Coronary artery (tissue), 2 donors: ENCODE measurements at regions not wholly inside any gene's neighbourhood (a gene's known extent, or its start where the extent isn't known, plus 50 kb on each side); places are given as distances from the start of the nearest gene placed in this dataset.

ENCODE experiments used
- DNase-seq: peaks from one replicate; pipeline ENCODE4 v3.0.0-alpha.2; 2017; ENCODE audit warnings: low spot score
- H3K27ac ChIP-seq, 2 donors: fragments of 200-600 bp; sonication (generic); one replicate each; pipeline ENCODE4 v1.5.1; 2016 to 2019
- H3K4me3 ChIP-seq: fragments of 200-600 bp; sonication (generic); 2 replicates; pipeline ENCODE4 v1.5.1; 2016; ENCODE audit warnings: mild to moderate bottlenecking, moderate library complexity
- TF ChIP-seq, protein P1 (sequence below): fragments of 200-600 bp; sonication (generic); IDR thresholded peaks from one replicate; pipeline ENCODE4 v1.5.1; 2019; ENCODE audit warnings: antibody characterized with exemption

DNA sequence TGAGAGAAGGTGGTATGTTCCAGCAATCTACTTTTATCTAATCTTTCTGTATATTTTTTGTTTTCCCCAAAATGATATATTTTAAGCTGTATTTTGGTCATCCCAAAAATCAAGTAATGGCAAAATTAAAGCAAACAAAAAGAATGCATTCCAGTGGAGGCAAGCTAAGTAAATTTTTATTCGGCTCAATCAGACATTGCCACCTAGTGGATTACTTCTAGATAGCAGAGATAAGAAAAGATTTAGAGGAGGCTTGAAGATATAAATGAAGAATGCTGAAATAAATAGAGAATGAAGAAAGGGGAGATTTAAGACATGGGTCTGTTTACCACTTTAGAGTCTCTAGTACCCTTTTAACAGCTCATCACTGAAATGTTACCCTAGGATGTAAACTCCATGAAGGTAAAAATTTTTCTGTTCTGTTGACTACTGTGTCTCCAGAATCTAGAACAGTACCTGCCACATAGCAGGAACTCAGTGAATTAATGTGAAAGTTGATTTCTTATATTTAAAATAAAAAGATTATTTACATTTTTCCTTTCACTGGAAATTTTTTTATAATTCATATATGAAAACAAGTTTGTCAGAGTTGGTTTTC is 110.9 kb upstream of the ANK2 start:
- DNase-seq: no peak
- H3K4me3 ChIP-seq: no peak overlapping the region
- H3K27ac ChIP-seq: no peak overlapping the region
- TF ChIP-seq, protein P1, sequence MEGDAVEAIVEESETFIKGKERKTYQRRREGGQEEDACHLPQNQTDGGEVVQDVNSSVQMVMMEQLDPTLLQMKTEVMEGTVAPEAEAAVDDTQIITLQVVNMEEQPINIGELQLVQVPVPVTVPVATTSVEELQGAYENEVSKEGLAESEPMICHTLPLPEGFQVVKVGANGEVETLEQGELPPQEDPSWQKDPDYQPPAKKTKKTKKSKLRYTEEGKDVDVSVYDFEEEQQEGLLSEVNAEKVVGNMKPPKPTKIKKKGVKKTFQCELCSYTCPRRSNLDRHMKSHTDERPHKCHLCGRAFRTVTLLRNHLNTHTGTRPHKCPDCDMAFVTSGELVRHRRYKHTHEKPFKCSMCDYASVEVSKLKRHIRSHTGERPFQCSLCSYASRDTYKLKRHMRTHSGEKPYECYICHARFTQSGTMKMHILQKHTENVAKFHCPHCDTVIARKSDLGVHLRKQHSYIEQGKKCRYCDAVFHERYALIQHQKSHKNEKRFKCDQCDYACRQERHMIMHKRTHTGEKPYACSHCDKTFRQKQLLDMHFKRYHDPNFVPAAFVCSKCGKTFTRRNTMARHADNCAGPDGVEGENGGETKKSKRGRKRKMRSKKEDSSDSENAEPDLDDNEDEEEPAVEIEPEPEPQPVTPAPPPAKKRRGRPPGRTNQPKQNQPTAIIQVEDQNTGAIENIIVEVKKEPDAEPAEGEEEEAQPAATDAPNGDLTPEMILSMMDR: peak; percentile 72

GRCh38 chr4:112939901-112940300 is 109.6 kb upstream of the ANK2 start:
- H3K4me3 ChIP-seq: no peak overlapping the region
- TF ChIP-seq, protein P1: no peak
- no peak for DNase-seq
- no peak overlapping the region for H3K27ac ChIP-seq

DNA sequence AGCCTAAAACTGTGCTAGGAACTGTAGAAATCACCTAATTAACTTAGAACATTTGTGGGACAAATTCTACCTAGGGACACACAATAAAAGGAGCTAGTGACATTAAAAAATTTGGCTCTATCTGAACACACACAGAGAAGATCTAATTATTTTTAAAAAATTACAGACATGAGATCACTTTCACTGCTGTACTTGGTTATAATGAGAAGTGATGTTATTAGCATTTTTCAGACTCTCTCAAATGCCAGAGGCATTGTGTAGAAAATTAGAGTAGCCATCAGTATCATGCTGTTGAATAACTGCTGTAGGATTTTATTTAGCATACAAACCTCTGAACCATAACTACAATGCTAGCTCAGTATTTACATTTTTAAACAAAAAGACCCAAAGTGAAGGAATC is 109.1 kb upstream of the ANK2 start:
- H3K4me3 ChIP-seq: no peak overlapping the region
- TF ChIP-seq, protein P1: no peak
- DNase-seq: no peak
- no peak overlapping the region for H3K27ac ChIP-seq

- no peak for DNase-seq
These were observed 107.4 kb upstream of the ANK2 start for GRCh38 chr4:112942077-112942476.

GRCh38 chr4:112942997-112943396 is 106.5 kb upstream of the ANK2 start:
- H3K4me3 ChIP-seq: no peak overlapping the region
- H3K27ac ChIP-seq: no peak overlapping the region
- TF ChIP-seq, protein P1: no peak
- DNase-seq: no peak

More at GRCh38 chr4:112942077-112942476, 107.4 kb upstream of the ANK2 start:
- Histone ChIP-seq H3K27ac (no peak overlapping the region), H3K4me3 (no peak overlapping the region)
- TF ChIP-seq, protein P1: no peak

- no peak for DNase-seq
- TF ChIP-seq, protein P1: no peak
- no peak overlapping the region for H3K4me3 ChIP-seq
- H3K27ac ChIP-seq: no peak overlapping the region
These were observed 105.4 kb upstream of the ANK2 start for GRCh38 chr4:112944006-112944405.

- no peak overlapping the region for H3K27ac ChIP-seq
- DNase-seq: no peak
- TF ChIP-seq, protein P1: no peak
- H3K4me3 ChIP-seq: no peak overlapping the region
These were observed 103.3 kb upstream of the ANK2 start for GRCh38 chr4:112946127-112946526.
